ENCODE measurements at regions not wholly inside any gene's neighbourhood (a gene's known extent, or its start where the extent isn't known, plus 50 kb on each side); places are given as distances from the start of the nearest gene placed in this dataset.

DNA sequence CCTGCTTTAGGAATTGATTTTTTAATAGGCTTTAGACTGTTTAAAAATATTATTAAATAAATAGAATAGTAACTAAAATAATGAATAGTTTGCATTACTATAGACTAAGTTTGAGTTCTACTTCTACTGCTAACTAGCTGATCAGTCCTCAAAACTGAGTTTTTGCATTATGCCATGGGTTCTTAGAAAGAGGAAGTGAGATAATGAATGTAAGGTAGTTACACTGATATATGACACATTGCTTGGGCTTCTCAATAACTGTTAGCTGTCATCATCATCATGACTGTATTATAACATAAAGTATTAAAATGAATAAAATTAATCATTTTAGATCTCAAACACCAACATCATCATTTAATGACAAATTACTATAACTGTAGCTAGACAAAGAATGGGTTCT, 949.7 kb downstream of the TRHDE start:
- TF ChIP-seq POLR2AphosphoS5 (IDR thresholded peaks at IDR 0.05) (no peak), POLR2A (IDR thresholded peaks at IDR 0.05) (no peak)
- TF ChIP-seq, protein P1, sequence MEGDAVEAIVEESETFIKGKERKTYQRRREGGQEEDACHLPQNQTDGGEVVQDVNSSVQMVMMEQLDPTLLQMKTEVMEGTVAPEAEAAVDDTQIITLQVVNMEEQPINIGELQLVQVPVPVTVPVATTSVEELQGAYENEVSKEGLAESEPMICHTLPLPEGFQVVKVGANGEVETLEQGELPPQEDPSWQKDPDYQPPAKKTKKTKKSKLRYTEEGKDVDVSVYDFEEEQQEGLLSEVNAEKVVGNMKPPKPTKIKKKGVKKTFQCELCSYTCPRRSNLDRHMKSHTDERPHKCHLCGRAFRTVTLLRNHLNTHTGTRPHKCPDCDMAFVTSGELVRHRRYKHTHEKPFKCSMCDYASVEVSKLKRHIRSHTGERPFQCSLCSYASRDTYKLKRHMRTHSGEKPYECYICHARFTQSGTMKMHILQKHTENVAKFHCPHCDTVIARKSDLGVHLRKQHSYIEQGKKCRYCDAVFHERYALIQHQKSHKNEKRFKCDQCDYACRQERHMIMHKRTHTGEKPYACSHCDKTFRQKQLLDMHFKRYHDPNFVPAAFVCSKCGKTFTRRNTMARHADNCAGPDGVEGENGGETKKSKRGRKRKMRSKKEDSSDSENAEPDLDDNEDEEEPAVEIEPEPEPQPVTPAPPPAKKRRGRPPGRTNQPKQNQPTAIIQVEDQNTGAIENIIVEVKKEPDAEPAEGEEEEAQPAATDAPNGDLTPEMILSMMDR (IDR thresholded peaks at IDR 0.05) = no peak
